Endothelial cell of umbilical vein (primary cell): ENCODE measurements at regions not wholly inside any gene's neighbourhood (a gene's known extent, or its start where the extent isn't known, plus 50 kb on each side); places are given as distances from the start of the nearest gene placed in this dataset.

ENCODE experiments used
- BruUV-seq: library from RNA; stranded (reverse); fragments of 400-500 nt; replicated peaks from 2 replicates; lab custom pipeline; 2021; lab: Mats Ljungman, UMichigan
- CTCF ChIA-PET: fragments of 300-600, 350-600 bp; sonication (Branson Sonifier 250); formaldehyde crosslinking; loops from one replicate; lab custom pipeline; 2021; ENCODE audit warnings: antibody characterized with exemption, inconsistent platforms; lab: Charles Lee
- POLR2A ChIA-PET: fragments of 300-600, 350-600 bp; sonication (Branson Sonifier 250); formaldehyde crosslinking; loops from one replicate; lab custom pipeline; 2021; ENCODE audit warnings: antibody characterized with exemption, inconsistent platforms; lab: Charles Lee
- DNase-seq: peaks from one replicate; pipeline ENCODE4 v3.0.0-alpha.2; 2011; ENCODE audit warnings: low read depth, low spot score
- FAIRE-seq: peaks from 2 replicates; lab custom pipeline; 2011; peaks lifted over from hg19 to GRCh38; lab: Jason Lieb, UNC
- H2AFZ ChIP-seq: 2 replicates; pipeline ENCODE4 v1.6.0; 2012; ENCODE audit warnings: low read depth, low read length, control low read depth, inconsistent platforms
- H3K27ac ChIP-seq: 2 replicates; pipeline ENCODE4 v1.5.1; 2011; ENCODE audit warnings: low read depth, mild to moderate bottlenecking, control low read depth, low read length, moderate library complexity; ENCODE audit not compliant: insufficient read depth
- H3K27me3 ChIP-seq, 2 experiments: 2 replicates each; pipeline versions ENCODE4 v1.6.0 to v1.6.1; 2011; ENCODE audit warnings: low read length in 2 of 2, mixed read lengths in 1 of 2; ENCODE audit not compliant: control insufficient read depth in 2 of 2, insufficient read depth in 2 of 2
- H3K36me3 ChIP-seq, 2 experiments: 2 replicates in 1 of 2; 3 replicates in 1 of 2; pipeline ENCODE4 v1.5.1; 2011; ENCODE audit warnings: low read length in 2 of 2, mild to moderate bottlenecking in 1 of 2, moderate library complexity in 1 of 2; ENCODE audit not compliant: control insufficient read depth in 2 of 2, insufficient read depth in 2 of 2; ENCODE audit errors: extremely low read depth in 1 of 2
- H3K4me1 ChIP-seq: 3 replicates; pipeline ENCODE4 v1.5.1; 2011; ENCODE audit warnings: mild to moderate bottlenecking, low read length; ENCODE audit not compliant: control insufficient read depth, insufficient read depth; ENCODE audit errors: extremely low read depth
- H3K4me2 ChIP-seq: 2 replicates; pipeline ENCODE4 v1.6.1; 2011; ENCODE audit warnings: low read length, control low read depth, mixed read lengths; ENCODE audit not compliant: insufficient read depth
- H3K4me3 ChIP-seq, 3 experiments: fragments of 200-600 bp in 1 of 3; sonication (generic), shearing (Covaris generic) in 1 of 3; replicated peaks in 1 of 3; 2 replicates each; pipeline ENCODE4 v1.5.1; 2011 to 2016; ENCODE audit warnings: control low read depth in 3 of 3, low read length in 3 of 3, mild to moderate bottlenecking in 2 of 3, inconsistent platforms in 1 of 3, low read depth in 1 of 3, moderate library complexity in 1 of 3; ENCODE audit not compliant: insufficient read depth in 1 of 3
- H3K79me2 ChIP-seq: 2 replicates; pipeline ENCODE4 v1.6.0; 2012; ENCODE audit warnings: low read length, inconsistent platforms; ENCODE audit not compliant: control insufficient read depth, insufficient read depth
- H3K9ac ChIP-seq: replicated peaks from 2 replicates; pipeline ENCODE3; 2011; ENCODE audit warnings: low read length, control low read depth; ENCODE audit not compliant: insufficient read depth; ENCODE audit errors: extremely low read depth
- H3K9me1 ChIP-seq: replicated peaks from 3 replicates; pipeline ENCODE4 v1.6.0; 2011; ENCODE audit warnings: mild to moderate bottlenecking, low read length; ENCODE audit not compliant: control insufficient read depth, insufficient read depth; ENCODE audit errors: extremely low read depth
- H3K9me3 ChIP-seq: replicated peaks from 2 replicates; pipeline ENCODE4 v1.5.1; 2012; ENCODE audit warnings: low read length, inconsistent platforms; ENCODE audit not compliant: control insufficient read depth, insufficient read depth
- H4K20me1 ChIP-seq: replicated peaks from 2 replicates; pipeline ENCODE3; 2011; ENCODE audit warnings: mild to moderate bottlenecking, low read length; ENCODE audit not compliant: control insufficient read depth, insufficient read depth; ENCODE audit errors: extremely low read depth
- CTCF ChIP-seq, 2 donors: IDR thresholded peaks; 1 replicate in 1 of 2; 2 replicates in 1 of 2; pipeline ENCODE4 v1.5.1; 2011; ENCODE audit warnings: low read length in 2 of 2, mild to moderate bottlenecking in 2 of 2, moderate library complexity in 2 of 2, control low read depth in 1 of 2, inconsistent platforms in 1 of 2, low read depth in 1 of 2; ENCODE audit not compliant: insufficient read depth in 1 of 2; ENCODE audit errors: extremely low read depth in 1 of 2
- EZH2 ChIP-seq: IDR thresholded peaks from 2 replicates; pipeline ENCODE4 v1.6.1; 2012; ENCODE audit warnings: borderline replicate concordance, low read depth, mild to moderate bottlenecking, moderate library complexity, low read length, inconsistent platforms; ENCODE audit not compliant: severe bottlenecking
- GATA2 ChIP-seq: IDR thresholded peaks from 2 replicates; pipeline ENCODE4 v1.7.0; 2011; ENCODE audit warnings: low read depth, mild to moderate bottlenecking, moderate library complexity, mixed read lengths, low read length; ENCODE audit not compliant: insufficient read length, insufficient read depth
- JUN ChIP-seq: IDR thresholded peaks from 2 replicates; pipeline ENCODE4 v1.6.1; 2011; ENCODE audit warnings: borderline replicate concordance, low read depth; ENCODE audit not compliant: insufficient read length, insufficient read depth
- MYC ChIP-seq: IDR thresholded peaks from one replicate; pipeline ENCODE4 v1.6.1; 2011; ENCODE audit warnings: mild to moderate bottlenecking, low read depth, low read length
- POLR2A ChIP-seq: IDR thresholded peaks from 2 replicates; pipeline ENCODE4 v1.6.1; 2012; ENCODE audit warnings: low read depth, mild to moderate bottlenecking, control low read depth, low read length
- POLR2AphosphoS5 ChIP-seq: IDR thresholded peaks from 2 replicates; pipeline ENCODE4 v1.6.1; 2012; ENCODE audit warnings: low read depth, mild to moderate bottlenecking, control low read depth, low read length, moderate library complexity; ENCODE audit not compliant: insufficient read depth
- dilution Hi-C: fragments of 300-500 bp; cut with MboI; formaldehyde crosslinking; loops from one replicate; pipeline ENCODE4 v1.15.0; 2019; ENCODE audit warnings: low sequenced_read_pairs; ENCODE audit not compliant: extremely low pct_ligation_motif_present
- intact Hi-C: fragments of 100-400 bp; cut with micrococcal nuclease; formaldehyde crosslinking; loops from one replicate; pipeline ENCODE4 v1.10.0; 2022
- TF ChIP-seq, protein P1 (sequence below): IDR thresholded peaks from 2 replicates; pipeline ENCODE4 v1.6.1; 2011; ENCODE audit not compliant: insufficient read depth, insufficient read length

- FAIRE-seq: no peak
- no peak overlapping the region for H3K4me3 ChIP-seq
- CTCF ChIA-PET: no interaction called here
Observed at GRCh38 chr5:160979385-160979784, 127.4 kb upstream of the ATP10B start.

More at GRCh38 chr5:160979385-160979784, 127.4 kb upstream of the ATP10B start:
- TF ChIP-seq JUN: no peak
- no peak for TF ChIP-seq EZH2
- TF ChIP-seq, protein P1, sequence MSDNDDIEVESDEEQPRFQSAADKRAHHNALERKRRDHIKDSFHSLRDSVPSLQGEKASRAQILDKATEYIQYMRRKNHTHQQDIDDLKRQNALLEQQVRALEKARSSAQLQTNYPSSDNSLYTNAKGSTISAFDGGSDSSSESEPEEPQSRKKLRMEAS: no peak
- no peak for TF ChIP-seq MYC
- TF ChIP-seq GATA2: no peak
- no peak for TF ChIP-seq POLR2A
- TF ChIP-seq CTCF (IDR thresholded peaks at IDR 0.05; ENCODE audit: extremely low read depth in 1 of 2, insufficient read depth in 1 of 2, low read depth in 1 of 2, low read length in 2 of 2): no peak
- TF ChIP-seq POLR2AphosphoS5: no peak
- Histone ChIP-seq H3K4me1 (no peaks in the 10 kb centered on the region), H3K9me3 (no peaks in the 10 kb centered on the region), H3K27ac (no peak overlapping the region), H3K4me2 (no peak overlapping the region), H4K20me1 (no peaks in the 10 kb centered on the region), H3K27me3 (no peaks in the 10 kb centered on the region), H3K36me3 (no peaks in the 10 kb centered on the region), H3K79me2 (no peaks in the 10 kb centered on the region), H3K9me1 (no peaks in the 10 kb centered on the region), H3K9ac (no peak overlapping the region), H2AFZ (no peak overlapping the region)
- intact Hi-C loops (no loop called here), dilution Hi-C loops (no loop called here)
- no peak for DNase-seq
- POLR2A ChIA-PET: no interaction called here
- BruUV-seq: no TSS peak
